ENCODE measurements at regions not wholly inside any gene's neighbourhood (a gene's known extent, or its start where the extent isn't known, plus 50 kb on each side); places are given as distances from the start of the nearest gene placed in this dataset.
"Not testable (repeated sequence)": the region's sequence is repeated elsewhere in the genome, so short reads cannot be mapped to it uniquely, and the experiment has no call there.

- no peak for DNase-seq
- CTCF ChIA-PET, result no interaction called here
- H3K4me1 Mint-ChIP-seq (ENCODE audit: low read depth, unreplicated experiment), result no peaks in the 10 kb centered on the region
- H3K9me3 Mint-ChIP-seq (ENCODE audit: low read depth, unreplicated experiment), result peaks cover 24% of the 10 kb centered on the region
- H3K36me3 Mint-ChIP-seq (ENCODE audit: insufficient read depth, unreplicated experiment), result no peaks in the 10 kb centered on the region
- intact Hi-C loops (cut with micrococcal nuclease; ENCODE audit: unreplicated experiment), result no loop called here
- TF ChIP-seq CTCF (IDR thresholded peaks at IDR 0.05; ENCODE audit: unreplicated experiment), result no peak
- H3K27me3 Mint-ChIP-seq (ENCODE audit: unreplicated experiment), result no peaks in the 10 kb centered on the region
- no peak overlapping the region for H3K27ac Mint-ChIP-seq (ENCODE audit: unreplicated experiment)
- no peak overlapping the region for H3K4me3 Mint-ChIP-seq (ENCODE audit: low read depth, unreplicated experiment)
- no TSS peak for BruUV-seq (replicated peaks)
Measured at GRCh38 chr12:127803545-127803944, 463.4 kb upstream of the TMEM132C start.

GRCh38 chr12:127809275-127809674, 457.7 kb upstream of the TMEM132C start:
- CTCF ChIA-PET, result no interaction called here
- no peak overlapping the region for H3K4me3 Mint-ChIP-seq (ENCODE audit: low read depth, unreplicated experiment)
- no peak for TF ChIP-seq CTCF (IDR thresholded peaks at IDR 0.05; ENCODE audit: unreplicated experiment)
- H3K36me3 Mint-ChIP-seq (ENCODE audit: insufficient read depth, unreplicated experiment), result no peaks in the 10 kb centered on the region
- no peaks in the 10 kb centered on the region for H3K27me3 Mint-ChIP-seq (ENCODE audit: unreplicated experiment)
- peaks cover 20% of the 10 kb centered on the region for H3K9me3 Mint-ChIP-seq (ENCODE audit: low read depth, unreplicated experiment)
- no TSS peak for BruUV-seq (replicated peaks)
- no peak for DNase-seq
- no peaks in the 10 kb centered on the region for H3K4me1 Mint-ChIP-seq (ENCODE audit: low read depth, unreplicated experiment)
- intact Hi-C loops (cut with micrococcal nuclease; ENCODE audit: unreplicated experiment), result no loop called here
- H3K27ac Mint-ChIP-seq (ENCODE audit: unreplicated experiment), result no peak overlapping the region

- no peak overlapping the region for H3K27ac Mint-ChIP-seq (ENCODE audit: unreplicated experiment)
- no TSS peak for BruUV-seq (replicated peaks)
Measured at GRCh38 chr12:127810041-127810440, 456.9 kb upstream of the TMEM132C start.

GRCh38 chr12:127810459-127810858, 456.5 kb upstream of the TMEM132C start:
- H3K27ac Mint-ChIP-seq (ENCODE audit: unreplicated experiment); H3K27me3 Mint-ChIP-seq (ENCODE audit: unreplicated experiment); H3K4me3 Mint-ChIP-seq (ENCODE audit: low read depth, unreplicated experiment); intact Hi-C loops (cut with micrococcal nuclease; ENCODE audit: unreplicated experiment); DNase-seq; BruUV-seq (replicated peaks); H3K4me1 Mint-ChIP-seq (ENCODE audit: low read depth, unreplicated experiment); H3K36me3 Mint-ChIP-seq (ENCODE audit: insufficient read depth, unreplicated experiment): not testable (repeated sequence)
- peaks cover 25% of the 10 kb centered on the region for H3K9me3 Mint-ChIP-seq (ENCODE audit: low read depth, unreplicated experiment)
- CTCF ChIA-PET, result interaction anchor here (0.6 kb wide), 1 partner anchor 68 kb away, joined by 3 read pairs; no protein-coding TSS in a partner anchor

More at GRCh38 chr12:127810041-127810440, 456.9 kb upstream of the TMEM132C start:
- no peak overlapping the region for H3K4me3 Mint-ChIP-seq (ENCODE audit: low read depth, unreplicated experiment)
- H3K36me3 Mint-ChIP-seq (ENCODE audit: insufficient read depth, unreplicated experiment), result no peaks in the 10 kb centered on the region
- TF ChIP-seq CTCF (IDR thresholded peaks at IDR 0.05; ENCODE audit: unreplicated experiment), result no peak
- no peaks in the 10 kb centered on the region for H3K27me3 Mint-ChIP-seq (ENCODE audit: unreplicated experiment)
- DNase-seq, result no peak
- CTCF ChIA-PET, result no interaction called here
- intact Hi-C loops (cut with micrococcal nuclease; ENCODE audit: unreplicated experiment), result no loop called here
- H3K4me1 Mint-ChIP-seq (ENCODE audit: low read depth, unreplicated experiment), result no peaks in the 10 kb centered on the region
- H3K9me3 Mint-ChIP-seq (ENCODE audit: low read depth, unreplicated experiment), result peaks cover 26% of the 10 kb centered on the region

GRCh38 chr12:127811988-127812387, 455.0 kb upstream of the TMEM132C start:
- Mint-ChIP-seq H3K27me3 (ENCODE audit: unreplicated experiment) (no peaks in the 10 kb centered on the region), H3K27ac (ENCODE audit: unreplicated experiment) (no peak overlapping the region), H3K9me3 (ENCODE audit: low read depth, unreplicated experiment) (peaks cover 23% of the 10 kb centered on the region), H3K4me3 (ENCODE audit: low read depth, unreplicated experiment) (no peak overlapping the region), H3K36me3 (ENCODE audit: insufficient read depth, unreplicated experiment) (no peaks in the 10 kb centered on the region), H3K4me1 (ENCODE audit: low read depth, unreplicated experiment) (no peaks in the 10 kb centered on the region)
- CTCF ChIA-PET, result no interaction called here
- no peak for DNase-seq
- BruUV-seq (replicated peaks), result no TSS peak
- TF ChIP-seq CTCF (IDR thresholded peaks at IDR 0.05; ENCODE audit: unreplicated experiment), result no peak
- intact Hi-C loops (cut with micrococcal nuclease; ENCODE audit: unreplicated experiment), result no loop called here
